ENCODE measurements at regions not wholly inside any gene's neighbourhood (a gene's known extent, or its start where the extent isn't known, plus 50 kb on each side); places are given as distances from the start of the nearest gene placed in this dataset.

- Histone ChIP-seq H3K9me3 (replicated peaks in 1 of 2; ENCODE audit: control insufficient read depth in 1 of 2, insufficient read depth in 1 of 2, low read length in 2 of 2) (peaks cover 0 to 3% of the 10 kb centered on the region in 2 donors), H3K27me3 (ENCODE audit: control insufficient read depth in 2 of 2, insufficient read depth in 2 of 2, low read length in 2 of 2) (peaks cover 0 to 4% of the 10 kb centered on the region in 2 donors), H3K79me2 (ENCODE audit: insufficient read depth, low read length) (no peaks in the 10 kb centered on the region), H3K4me3 (replicated peaks in 1 of 3; ENCODE audit: low read depth in 2 of 3, low read length in 3 of 3) (no peak overlapping the region), H3K27ac (ENCODE audit: low read depth in 1 of 2, low read length in 2 of 2) (no peak overlapping the region), H3K36me3 (replicated peaks in 1 of 2; ENCODE audit: control insufficient read depth in 1 of 2, insufficient read depth in 2 of 2, low read length in 2 of 2) (no peaks in the 10 kb centered on the region), H4K20me1 (ENCODE audit: insufficient read depth, low read length) (no peaks in the 10 kb centered on the region), H3K4me1 (ENCODE audit: control insufficient read depth in 1 of 2, insufficient read depth in 2 of 2, low read length in 2 of 2) (no peaks in the 10 kb centered on the region), H3K4me2 (replicated peaks; ENCODE audit: extremely low read depth, low read length, poor library complexity, severe bottlenecking) (no peak overlapping the region), H3K9ac (ENCODE audit: insufficient read depth, low read length, poor library complexity, severe bottlenecking) (no peak overlapping the region), H2AFZ (ENCODE audit: insufficient read depth, low read depth, low read length, poor library complexity, severe bottlenecking) (no peak overlapping the region)
- no CpG with 5 or more reads among the region's 6 CpGs for WGBS (ENCODE audit: insufficient coverage)
- Mint-ChIP-seq H3K27me3 (ENCODE audit: low read depth in 3 of 3) (peaks cover 0 to 6% (median 5%) of the 10 kb centered on the region in 3 donors), H3K4me3 (no peak overlapping the region), H3K4me1 (no peaks in the 10 kb centered on the region), H3K36me3 (no peaks in the 10 kb centered on the region), H3K27ac (no peak overlapping the region), H3K9me3 (peaks cover 6 to 23% (median 19%) of the 10 kb centered on the region in 7 donors)
- TF ChIP-seq CTCF (IDR thresholded peaks at IDR 0.05), result no peak
- intact Hi-C loops (cut with micrococcal nuclease), result no loop called here
- no peak for DNase-seq
Observed at GRCh38 chr13:79171141-79172061, 234.7 kb downstream of the RBM26 start.

- Histone ChIP-seq H3K4me2 (replicated peaks; ENCODE audit: extremely low read depth, low read length, poor library complexity, severe bottlenecking) (no peak overlapping the region), H2AFZ (ENCODE audit: insufficient read depth, low read depth, low read length, poor library complexity, severe bottlenecking) (no peak overlapping the region), H3K9ac (ENCODE audit: insufficient read depth, low read length, poor library complexity, severe bottlenecking) (no peak overlapping the region), H3K27ac (ENCODE audit: low read depth in 1 of 2, low read length in 2 of 2) (no peak overlapping the region), H3K79me2 (ENCODE audit: insufficient read depth, low read length) (no peaks in the 10 kb centered on the region), H3K4me3 (replicated peaks in 1 of 3; ENCODE audit: low read depth in 2 of 3, low read length in 3 of 3) (no peak overlapping the region), H3K36me3 (replicated peaks in 1 of 2; ENCODE audit: control insufficient read depth in 1 of 2, insufficient read depth in 2 of 2, low read length in 2 of 2) (no peaks in the 10 kb centered on the region), H4K20me1 (ENCODE audit: insufficient read depth, low read length) (no peaks in the 10 kb centered on the region), H3K9me3 (replicated peaks in 1 of 2; ENCODE audit: control insufficient read depth in 1 of 2, insufficient read depth in 1 of 2, low read length in 2 of 2) (no peaks in the 10 kb centered on the region), H3K4me1 (ENCODE audit: control insufficient read depth in 1 of 2, insufficient read depth in 2 of 2, low read length in 2 of 2) (no peaks in the 10 kb centered on the region), H3K27me3 (ENCODE audit: control insufficient read depth in 2 of 2, insufficient read depth in 2 of 2, low read length in 2 of 2) (no peaks in the 10 kb centered on the region)
- TF ChIP-seq CTCF (IDR thresholded peaks at IDR 0.05), result no peak
- Mint-ChIP-seq H3K36me3 (no peaks in the 10 kb centered on the region), H3K4me1 (no peaks in the 10 kb centered on the region), H3K27ac (no peak overlapping the region), H3K4me3 (no peak overlapping the region), H3K27me3 (ENCODE audit: low read depth in 3 of 3) (peaks cover 0 to 4% (median 0%) of the 10 kb centered on the region in 3 donors), H3K9me3 (peaks cover 0 to 5% (median 2%) of the 10 kb centered on the region in 7 donors)
- no peak for DNase-seq
- intact Hi-C loops (cut with micrococcal nuclease), result no loop called here
Observed at GRCh38 chr13:79160818-79161217, 245.2 kb downstream of the RBM26 start.

Data from CD14-positive monocyte (primary cell).